HG03280 (cell line): ENCODE measurements at regions not wholly inside any gene's neighbourhood (a gene's known extent, or its start where the extent isn't known, plus 50 kb on each side); places are given as distances from the start of the nearest gene placed in this dataset.
"Not testable (repeated sequence)": the region's sequence is repeated elsewhere in the genome, so short reads cannot be mapped to it uniquely, and the experiment has no call there.

Experiments
- ATAC-seq: cut with Tn5 transposase; IDR thresholded peaks from one replicate; pipeline ENCODE4 v1.9.1; 2021; ENCODE audit warnings: mild to moderate bottlenecking, moderate library complexity; ENCODE audit not compliant: unreplicated experiment

- no peak for ATAC-seq
Measured at GRCh38 chr6:56749632-56750151, 107.0 kb upstream of the DST start.

GRCh38 chr6:56746767-56747504, 104.2 kb upstream of the DST start:
- ATAC-seq, result no peak

- ATAC-seq, result no peak
Measured at GRCh38 chr6:56745971-56746370, 103.3 kb upstream of the DST start.

GRCh38 chr6:56745081-56745480, 102.4 kb upstream of the DST start:
- ATAC-seq, result no peak

GRCh38 chr6:56744528-56744927, 101.8 kb upstream of the DST start:
- ATAC-seq, result no peak

- no peak for ATAC-seq
Measured at GRCh38 chr6:56742122-56742791, 99.6 kb upstream of the DST start.

- ATAC-seq, result no peak
Measured at GRCh38 chr6:56741472-56741871, 98.8 kb upstream of the DST start.

GRCh38 chr6:56739836-56740815, 97.4 kb upstream of the DST start:
- no peak for ATAC-seq

GRCh38 chr6:56736804-56737203, 94.1 kb upstream of the DST start:
- ATAC-seq, result no peak

- ATAC-seq, result no peak
Measured at GRCh38 chr6:56734335-56734734, 91.6 kb upstream of the DST start.

- ATAC-seq, result no peak
Measured at GRCh38 chr6:56733211-56733697, 90.6 kb upstream of the DST start.

- ATAC-seq, result no peak
Measured at GRCh38 chr6:56732517-56732916, 89.8 kb upstream of the DST start.

GRCh38 chr6:56730663-56731529, 88.2 kb upstream of the DST start:
- ATAC-seq, result no peak

- no peak for ATAC-seq
Measured at GRCh38 chr6:56729719-56730118, 87.0 kb upstream of the DST start.

GRCh38 chr6:56729166-56729565, 86.5 kb upstream of the DST start:
- not testable (repeated sequence) for ATAC-seq

- no peak for ATAC-seq
Measured at GRCh38 chr6:56727097-56727850, 84.6 kb upstream of the DST start.

- no peak for ATAC-seq
Measured at GRCh38 chr6:56725254-56725653, 82.6 kb upstream of the DST start.

GRCh38 chr6:56724455-56724854, 81.8 kb upstream of the DST start:
- no peak for ATAC-seq

- ATAC-seq, result no peak
Measured at GRCh38 chr6:56720882-56721281, 78.2 kb upstream of the DST start.
